ENCODE measurements at regions not wholly inside any gene's neighbourhood (a gene's known extent, or its start where the extent isn't known, plus 50 kb on each side); places are given as distances from the start of the nearest gene placed in this dataset.
A peak's percentile ranks its signal among the peaks of the same experiment; 100 is the strongest.

DNA sequence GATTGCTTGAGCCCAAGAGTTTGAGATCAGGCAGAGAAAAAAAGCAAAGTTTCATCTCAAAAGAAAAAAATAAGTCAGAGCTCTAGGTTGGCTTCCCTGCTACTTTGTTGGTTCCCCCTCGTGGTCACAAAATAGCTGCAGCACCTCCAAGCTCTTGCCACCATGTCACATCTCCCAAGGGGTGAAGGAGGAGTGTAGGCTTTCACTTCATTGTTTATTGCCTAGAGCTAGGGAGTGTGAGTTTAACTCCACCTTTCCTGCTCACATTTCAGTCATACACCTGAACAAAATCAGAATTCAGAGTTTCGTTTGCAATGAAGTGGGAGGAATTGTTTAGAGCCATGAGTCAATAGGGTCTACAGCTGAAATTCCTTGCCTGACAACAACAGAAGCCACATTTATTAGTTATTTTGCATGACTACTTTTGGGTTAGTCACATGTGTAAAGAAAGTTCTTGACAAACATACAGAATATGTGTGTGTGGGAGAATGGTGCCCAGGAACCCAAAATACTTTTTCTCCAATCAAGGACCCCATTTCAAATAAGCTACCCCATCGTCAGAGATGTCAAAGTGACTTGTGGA, 56.2 kb upstream of the UFL1 start:
- no peak for DNase-seq

DNA sequence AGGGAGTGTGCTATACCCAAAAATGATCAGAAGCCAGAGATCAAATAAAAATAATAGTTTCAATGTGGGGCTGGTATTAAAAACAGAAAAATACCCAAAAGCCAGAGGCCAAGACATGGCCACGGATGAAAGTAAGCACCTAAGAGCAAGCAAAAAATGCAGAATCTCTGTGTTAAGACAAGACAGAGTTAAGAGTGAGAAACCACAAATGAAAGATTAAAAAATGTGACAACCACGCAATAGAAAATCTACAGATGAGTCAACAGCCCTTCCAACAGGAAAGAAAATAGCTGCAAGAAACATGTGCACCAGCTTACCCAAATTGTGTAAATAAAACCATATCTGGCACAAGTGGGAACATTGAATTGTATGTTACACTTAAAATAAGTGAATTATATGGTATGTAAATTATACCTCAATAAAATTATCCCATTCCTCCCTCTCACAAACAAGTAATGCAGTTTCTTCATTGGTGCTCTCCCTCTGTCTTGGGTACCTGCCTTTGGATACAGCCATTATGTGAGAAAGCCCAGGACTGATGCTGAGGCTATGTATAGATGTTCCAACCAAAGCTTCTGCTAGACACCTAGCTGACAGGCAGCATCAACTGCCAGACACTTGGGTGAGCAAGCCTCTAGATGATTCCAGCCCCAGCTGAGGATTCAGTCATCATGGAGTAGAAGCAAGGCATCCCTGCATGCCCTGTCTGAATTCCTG, 55.3 kb upstream of the UFL1 start:
- DNase-seq = no peak

DNA sequence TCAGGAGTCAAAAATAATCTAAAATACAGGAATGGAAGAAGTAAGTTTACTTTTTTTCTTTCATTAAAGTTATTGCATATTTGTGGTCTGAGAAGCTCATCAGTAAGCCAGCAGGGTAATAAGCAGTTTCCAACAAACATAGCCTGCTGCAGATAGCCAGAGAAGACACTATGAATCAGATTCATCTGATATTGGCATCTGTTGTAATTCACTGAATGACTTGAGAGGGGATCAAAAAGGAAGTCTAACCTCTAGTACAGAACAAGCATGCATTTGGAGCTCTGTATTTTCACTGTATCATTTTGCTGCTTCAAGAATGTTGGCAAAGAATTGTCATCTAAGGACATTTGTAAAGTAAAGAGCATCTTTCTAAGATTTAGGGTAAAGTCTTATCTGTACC, 53.8 kb upstream of the UFL1 start:
- no peak for DNase-seq

DNA sequence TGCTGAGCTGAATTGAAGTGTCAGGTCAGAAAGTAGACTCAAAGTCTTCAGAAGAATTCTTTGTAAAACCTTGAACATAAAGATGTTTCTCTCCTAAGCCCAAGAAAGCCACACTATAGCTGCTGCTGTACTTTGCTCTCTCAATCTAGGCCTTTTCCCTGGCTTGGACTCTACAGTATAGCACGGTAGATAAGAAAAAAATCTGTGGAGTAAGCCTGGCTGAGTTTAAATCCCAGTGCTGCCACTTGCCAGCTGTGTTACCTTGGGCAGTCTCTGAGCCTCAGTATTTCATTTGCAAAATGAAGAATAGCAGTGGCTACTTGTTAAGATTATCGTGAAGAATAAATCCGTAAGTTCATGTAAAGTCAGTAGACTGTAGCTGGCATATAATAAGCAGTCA, 53.3 kb upstream of the UFL1 start:
- no peak for DNase-seq

DNA sequence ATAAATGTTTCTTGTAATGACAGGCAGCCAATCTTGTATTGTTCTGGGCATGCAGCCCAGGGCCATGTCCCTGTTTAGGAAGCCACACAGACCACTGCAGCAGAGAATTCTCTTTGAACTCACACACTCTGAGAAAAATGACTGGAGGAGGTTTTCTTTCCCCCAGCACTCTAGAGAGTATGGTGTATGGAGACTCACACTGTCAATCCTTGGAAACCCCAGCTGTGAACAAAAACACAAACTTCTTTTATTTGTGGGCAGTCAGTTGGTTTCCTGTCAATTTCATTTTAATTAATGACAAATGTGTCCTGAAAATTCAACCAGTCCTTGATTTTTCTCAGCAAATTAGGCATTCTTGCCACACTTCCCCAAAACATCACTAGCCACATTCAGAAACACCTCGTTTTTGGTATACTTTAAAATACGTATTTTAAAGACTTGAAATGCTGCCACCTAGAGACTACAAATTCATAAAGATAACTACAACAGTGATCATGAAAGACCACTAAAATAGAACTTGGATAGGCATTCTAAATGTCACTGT, 52.9 kb upstream of the UFL1 start:
- DNase-seq = peak; percentile 4

DNA sequence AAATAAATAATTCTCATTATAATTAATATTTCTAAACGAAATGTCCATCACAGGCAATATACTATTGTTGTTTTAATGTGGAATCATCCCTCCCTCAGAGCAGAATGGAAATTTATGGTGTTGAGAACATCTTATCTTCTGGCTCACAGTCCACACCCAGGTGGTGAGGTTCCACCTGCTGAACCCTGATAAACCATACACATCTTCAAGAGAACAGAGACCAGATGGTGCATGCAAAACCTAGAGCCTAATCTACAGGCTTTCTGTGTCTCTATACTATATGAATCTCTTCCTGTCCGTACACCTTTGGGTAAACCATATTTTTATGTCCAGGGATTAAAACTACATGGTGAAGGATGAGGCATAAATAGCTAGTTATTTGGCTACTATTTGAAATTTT, 52.3 kb upstream of the UFL1 start:
- no peak for DNase-seq

DNA sequence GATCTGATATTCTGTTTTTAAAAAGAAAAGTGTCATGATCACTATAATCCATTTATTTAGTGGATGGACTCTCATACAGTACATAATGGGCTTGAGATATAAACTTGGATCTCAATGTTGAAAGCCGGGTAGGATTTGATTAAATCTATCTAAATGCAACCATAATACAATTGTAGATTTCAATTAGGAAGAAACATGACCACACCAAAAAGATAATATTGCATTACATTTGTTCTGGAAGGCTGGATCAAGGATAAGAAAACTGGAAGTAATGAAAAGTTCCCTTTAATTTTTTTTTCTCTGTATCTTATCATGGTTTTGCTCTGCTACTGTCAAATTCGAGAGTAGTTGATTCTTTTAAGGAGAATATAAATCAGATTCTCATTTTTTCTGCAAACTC, 51.3 kb upstream of the UFL1 start:
- DNase-seq = no peak
